Middle frontal gyrus (tissue), 1 donor: ENCODE measurements at regions not wholly inside any gene's neighbourhood (a gene's known extent, or its start where the extent isn't known, plus 50 kb on each side); places are given as distances from the start of the nearest gene placed in this dataset.

Source experiments
- DNase-seq: peaks from one replicate; pipeline ENCODE4 v3.0.0-alpha.2; 2015; ENCODE audit warnings: low spot score; ENCODE audit errors: extremely low spot score

DNA sequence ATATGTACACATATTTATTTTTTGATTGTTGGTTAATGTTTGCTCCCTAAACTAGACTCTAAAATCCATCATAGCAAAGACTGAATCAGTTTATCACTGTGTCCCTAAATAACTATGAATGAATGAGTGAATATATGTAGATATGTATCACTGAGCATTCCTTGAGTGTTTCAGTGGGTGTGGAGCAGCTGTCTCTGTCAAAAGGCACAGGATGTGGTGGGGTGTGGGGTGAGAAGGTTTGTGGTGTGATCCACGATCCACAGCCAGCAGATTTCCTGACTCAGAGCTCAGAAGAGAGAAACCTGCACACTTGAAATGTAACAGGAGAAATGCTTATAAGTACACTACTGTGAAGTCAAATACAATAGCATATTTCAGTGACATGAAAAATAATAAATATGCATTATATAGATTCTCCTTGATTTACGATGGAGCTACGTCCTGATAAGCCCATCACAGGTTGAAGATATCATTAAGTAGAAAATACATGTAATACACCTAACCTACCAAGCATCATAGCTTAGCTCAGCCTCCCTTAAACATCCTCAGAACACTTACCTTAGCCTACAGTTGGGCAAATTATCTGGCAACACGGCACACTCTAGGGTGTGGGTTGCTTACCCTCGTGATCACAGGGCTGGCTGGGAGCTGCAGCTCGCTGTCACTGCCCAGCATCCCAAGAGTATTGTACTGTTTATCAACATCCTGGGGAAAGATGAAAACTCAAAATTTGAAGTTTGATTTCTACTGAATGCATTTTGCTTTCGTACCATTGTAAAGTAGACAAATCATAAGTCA, 287.0 kb downstream of the GAS1 start:
- DNase-seq = peak; percentile 10

DNA sequence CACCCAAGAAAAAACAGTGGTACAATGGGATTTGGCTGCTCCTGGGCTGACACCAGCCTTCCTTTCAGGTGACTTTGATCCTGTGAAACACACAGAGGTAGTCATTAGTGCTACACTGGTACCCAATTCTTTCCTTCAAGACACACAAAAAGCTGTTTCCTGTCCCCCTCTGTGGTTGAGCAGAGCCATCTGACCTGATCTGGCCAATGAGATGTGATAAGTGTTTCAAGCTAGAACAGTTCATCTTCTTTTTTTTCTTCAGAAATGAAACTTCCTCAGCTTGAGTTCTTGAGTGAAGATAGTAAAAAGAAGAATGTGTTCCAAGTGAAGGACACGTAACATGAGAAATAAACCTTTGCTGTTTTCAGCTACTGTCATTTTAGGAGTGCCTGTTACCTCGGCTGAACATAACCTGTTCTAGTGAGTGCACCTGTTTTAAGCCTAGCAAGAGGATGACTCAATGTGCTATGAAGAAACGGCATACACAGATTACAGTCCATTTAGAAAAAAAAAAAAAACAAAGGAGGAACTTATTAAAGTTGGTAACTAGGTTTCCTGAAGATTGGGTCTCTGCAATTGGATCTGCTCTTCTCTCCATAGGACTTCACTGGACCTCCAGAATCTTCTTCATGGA, 287.8 kb downstream of the GAS1 start:
- no peak for DNase-seq

DNA sequence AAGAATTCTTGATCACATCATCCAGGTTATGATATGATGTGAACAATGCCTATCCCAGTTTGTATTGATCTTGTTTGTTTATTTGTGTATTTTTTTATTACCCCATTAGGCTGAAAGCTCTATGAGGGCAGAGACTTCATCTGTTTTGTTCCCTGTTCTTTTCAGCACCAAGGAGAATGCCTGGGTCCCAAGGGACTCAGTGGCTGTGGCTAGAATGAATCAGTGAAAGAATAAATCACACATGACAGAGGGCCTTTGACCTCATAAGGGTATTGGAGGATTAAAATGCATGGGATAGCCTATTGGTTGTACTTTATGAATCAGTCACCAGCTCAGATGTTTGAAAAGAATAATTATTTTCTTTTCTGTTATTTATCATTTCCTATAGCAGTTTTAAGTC, 292.2 kb downstream of the GAS1 start:
- DNase-seq = no peak

DNA sequence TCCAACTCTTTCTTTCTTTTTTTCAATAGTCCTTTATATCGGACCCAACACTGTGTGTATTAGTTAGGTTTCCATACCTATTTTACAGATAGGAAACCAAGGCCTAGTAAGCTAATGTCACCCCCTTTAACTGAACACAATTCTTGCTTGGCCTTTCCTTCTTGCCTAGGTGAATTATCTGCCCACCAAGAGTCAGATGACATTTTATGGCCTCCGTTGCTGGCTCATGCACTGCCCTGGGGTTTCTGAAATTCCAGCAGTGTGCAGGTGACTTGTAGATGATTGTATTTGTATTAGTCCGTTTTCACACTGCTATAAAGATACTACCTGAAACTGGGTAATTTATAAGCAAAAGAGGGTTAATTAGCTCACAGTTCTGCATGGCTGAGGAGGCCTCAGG, 293.8 kb downstream of the GAS1 start:
- DNase-seq = no peak

DNA sequence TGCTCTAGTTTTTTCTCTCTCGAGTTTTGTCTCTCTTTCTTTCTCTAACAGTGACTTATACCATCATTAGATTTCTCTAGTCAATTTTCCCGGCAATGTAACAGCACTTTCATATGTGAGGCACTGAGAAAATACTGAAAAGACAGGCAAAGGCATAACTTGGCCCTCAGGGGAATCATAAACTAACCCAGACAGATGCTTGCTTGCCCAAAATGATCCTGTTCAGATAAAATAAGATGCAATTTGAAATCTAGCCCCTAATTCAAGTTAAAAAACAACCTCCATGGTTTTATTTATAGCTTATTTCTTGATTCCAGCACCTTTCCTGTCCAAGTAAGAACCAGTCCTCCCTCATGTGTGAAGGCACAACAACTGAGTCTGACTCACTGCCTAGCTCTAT, 294.6 kb downstream of the GAS1 start:
- no peak for DNase-seq

DNA sequence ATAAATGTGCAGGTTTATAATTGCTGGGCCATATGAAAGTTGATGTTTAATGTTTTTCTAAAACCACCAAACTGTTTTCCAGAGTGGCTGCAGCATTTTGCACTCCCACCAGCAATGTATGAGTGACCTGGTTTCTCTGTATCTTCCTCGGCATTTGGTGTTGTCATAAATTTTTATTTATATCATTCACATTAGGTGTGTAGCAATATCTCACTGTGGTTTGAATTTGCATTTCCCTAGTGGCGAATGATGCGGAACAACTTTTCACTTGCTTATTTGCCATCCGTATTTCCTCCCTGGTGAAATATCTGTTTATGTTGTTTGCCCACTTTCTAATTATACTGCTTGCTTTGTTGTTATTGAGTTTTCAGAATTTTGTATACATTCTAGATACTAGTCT, 295.7 kb upstream of the TUT7 start:
- no peak for DNase-seq

DNA sequence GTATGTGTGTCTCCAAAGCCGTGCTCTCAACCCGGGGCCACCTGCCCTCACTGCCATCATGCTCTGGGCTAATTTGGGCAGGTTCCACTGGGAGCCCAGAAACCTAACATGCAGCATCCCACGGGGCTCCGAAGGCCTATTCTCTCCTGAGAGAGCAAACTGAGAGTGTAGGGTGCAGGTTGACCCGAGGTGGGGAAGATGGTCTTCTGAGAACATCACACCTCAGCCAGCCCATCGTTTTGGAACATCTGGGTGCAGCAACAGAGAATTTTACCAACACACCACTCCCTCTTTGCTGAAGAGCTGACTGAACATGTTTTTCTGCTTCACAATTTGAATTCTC, 294.6 kb upstream of the TUT7 start:
- DNase-seq = no peak

DNA sequence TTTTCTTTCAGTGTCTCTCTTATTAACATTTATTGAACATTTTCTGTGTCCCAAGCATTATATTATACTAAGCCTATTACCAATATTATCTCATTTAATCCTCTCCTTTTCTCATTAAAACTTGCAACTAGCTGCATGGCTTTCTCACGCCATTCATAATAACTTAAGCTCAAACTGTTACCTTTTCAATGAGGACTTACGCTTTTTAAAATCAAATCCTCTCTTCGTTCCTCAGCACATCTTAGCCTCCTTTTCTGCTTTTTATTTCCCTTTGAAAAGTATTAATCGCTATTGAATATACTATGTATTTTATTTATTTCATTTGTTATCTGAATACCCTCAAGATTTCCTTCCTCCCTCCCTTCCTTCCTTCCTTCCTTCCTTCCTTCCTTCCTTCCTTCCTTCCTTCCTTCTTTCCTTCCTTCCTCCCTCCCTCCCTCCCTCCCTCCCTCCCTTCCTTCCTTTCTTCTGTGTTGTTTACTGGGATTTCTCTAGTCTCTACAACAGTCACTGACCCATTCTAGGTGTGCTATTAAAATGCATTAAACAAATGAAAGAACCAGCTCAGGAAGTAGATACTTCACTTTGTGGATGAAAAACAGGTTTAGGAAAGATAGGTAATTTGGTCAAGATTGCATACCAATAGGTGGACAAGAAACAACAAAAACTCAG, 294.1 kb upstream of the TUT7 start:
- DNase-seq = no peak

DNA sequence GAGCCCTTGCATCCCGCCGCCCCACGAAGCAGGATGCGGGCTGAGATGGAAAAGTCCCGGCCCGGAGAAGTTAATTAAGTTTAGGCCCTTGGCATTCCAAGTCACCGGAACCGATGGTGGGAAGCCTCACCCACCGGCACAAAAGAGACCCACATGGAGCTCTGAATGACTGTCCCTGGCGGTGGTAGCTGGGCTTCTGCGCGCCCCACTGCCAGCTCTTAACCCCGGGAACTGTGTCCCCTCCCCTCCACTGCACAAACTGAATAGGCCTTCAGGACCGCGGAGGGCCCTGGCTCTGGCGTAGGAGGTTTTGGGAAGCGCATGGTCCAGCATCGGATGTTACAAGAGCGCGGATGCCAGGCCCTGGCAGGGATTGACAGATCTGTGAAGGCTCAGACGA, 291.1 kb upstream of the TUT7 start:
- no peak for DNase-seq

DNA sequence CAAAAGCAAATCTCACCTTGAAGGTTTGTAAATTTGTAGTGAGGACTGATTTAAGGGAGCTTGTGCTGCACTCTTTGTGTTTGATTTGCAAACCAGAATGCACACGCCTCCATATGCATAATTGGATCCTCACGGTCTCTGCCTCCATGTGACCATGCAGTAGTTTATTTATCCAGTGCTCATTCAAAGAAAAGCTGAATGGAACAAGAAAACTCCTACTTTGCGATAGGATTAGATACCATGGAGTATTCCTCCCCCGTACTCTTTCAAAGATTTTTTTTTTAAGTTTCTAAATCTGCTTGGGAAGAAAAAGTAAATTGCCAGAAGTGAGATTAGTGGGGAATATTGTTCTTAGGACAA, 290.4 kb upstream of the TUT7 start:
- no peak for DNase-seq

DNA sequence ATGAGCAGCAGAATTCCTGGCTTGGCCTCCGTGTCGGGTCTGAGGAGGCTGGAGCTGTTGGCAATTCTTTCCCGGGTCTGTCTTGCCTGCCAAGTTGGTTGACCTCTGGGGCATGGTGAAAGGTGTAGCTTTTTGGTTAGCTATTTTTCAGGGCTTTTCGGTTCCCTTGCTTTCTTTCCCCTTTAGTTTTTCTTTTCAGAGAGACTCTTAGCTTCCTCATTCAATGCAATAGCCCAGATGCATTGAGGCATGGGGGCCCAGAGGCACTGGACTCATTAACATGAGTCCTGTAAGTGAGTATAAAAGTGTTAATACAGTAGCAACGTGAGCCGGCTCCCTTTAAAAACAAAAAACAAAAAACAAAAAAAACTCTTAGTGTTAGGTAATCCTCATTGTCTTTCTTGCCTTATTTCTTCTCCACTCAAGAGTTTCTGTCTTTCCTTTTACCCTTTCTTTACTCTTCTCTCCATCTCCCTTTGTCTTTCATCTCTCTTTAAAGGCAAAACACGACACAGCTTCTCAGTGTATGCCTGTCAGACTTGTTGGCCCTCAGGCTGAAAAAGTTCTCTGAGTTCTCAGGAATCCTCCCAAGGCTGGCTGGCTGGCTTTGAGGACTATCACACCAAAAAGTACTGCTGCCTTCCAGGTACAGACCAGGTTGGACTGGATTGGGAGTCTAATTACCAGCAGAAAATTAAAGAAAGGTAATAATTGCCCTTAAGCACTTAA, 289.9 kb upstream of the TUT7 start:
- DNase-seq = no peak

DNA sequence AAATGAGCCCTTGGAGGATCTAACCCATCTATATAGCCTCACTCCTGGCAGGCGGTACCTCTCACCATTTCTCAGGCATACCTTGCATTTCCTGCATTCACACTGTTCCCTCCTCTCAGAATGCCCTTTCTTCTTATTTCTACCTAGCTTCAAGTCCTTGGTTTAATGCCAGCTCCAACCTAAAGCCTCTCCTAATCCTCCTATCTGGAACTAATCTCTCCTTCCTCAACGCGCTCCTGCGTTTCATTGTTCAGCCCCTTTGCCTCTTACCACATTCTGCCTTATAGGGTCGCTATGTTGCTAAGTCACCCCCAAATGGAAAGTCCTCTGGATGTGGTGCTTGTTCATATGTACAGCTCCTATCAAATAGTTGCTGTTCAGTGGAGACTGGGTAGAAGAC, 288.5 kb upstream of the TUT7 start:
- no peak for DNase-seq

DNA sequence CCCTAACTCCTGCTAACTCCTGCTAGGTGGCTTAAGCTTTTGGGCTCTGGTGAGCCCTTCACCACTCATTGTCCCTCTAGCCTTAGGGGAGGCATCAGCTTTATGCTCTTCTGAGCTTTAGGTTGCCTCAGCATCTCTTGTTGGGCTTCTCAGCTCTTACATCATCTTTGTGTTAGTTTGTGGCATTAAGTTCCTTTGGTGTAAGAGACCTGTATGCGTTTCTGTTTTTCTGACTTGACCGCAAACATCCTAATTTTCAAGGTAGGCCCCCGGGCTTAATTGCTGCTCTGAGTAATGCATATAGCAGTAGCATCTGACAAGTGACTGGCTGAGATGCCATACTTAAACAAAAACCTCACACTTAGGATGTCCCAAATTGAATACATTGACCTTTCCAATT, 287.8 kb upstream of the TUT7 start:
- no peak for DNase-seq

DNA sequence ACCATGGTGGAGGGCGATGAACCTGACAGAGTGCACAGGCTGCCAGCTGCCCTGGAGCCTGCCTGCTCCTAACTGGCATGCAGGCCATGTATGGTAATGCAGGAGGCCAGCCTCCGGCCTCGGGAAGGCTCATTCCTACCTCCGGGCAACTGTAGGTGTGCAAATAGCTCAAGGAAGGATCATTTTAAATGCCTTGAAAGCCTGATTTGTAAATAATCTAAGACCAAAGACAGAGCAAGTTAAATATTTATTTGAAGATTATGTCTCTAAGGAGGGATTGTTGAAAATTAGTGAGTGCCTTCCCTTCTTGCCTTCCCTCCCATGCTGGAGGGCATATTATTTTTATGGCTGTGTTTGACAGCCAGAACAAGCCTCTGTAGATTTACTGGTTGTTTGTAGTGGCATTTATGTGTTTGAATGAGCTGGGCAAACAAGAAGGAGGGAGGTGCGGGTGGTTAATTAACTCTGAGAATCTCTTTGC, 285.7 kb upstream of the TUT7 start:
- no peak for DNase-seq

DNA sequence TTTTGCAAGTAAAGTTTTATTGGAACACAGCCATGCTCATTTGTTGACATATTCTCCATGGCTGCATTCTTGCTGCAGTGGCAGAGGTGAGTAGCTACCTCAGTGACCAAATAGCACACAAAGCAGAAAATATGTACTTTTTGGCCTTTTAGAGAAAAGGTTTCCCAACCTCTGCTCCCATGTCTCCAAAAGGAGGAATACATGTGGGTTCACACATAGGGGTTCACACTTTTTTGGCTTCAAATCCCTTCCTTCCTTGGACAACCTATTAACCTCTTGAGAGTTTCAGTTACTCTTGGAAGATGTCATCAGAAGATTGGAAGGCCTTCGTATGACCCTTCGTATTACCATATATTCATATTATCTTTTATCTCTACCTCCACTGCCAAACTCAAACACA, 285.1 kb upstream of the TUT7 start:
- no peak for DNase-seq

DNA sequence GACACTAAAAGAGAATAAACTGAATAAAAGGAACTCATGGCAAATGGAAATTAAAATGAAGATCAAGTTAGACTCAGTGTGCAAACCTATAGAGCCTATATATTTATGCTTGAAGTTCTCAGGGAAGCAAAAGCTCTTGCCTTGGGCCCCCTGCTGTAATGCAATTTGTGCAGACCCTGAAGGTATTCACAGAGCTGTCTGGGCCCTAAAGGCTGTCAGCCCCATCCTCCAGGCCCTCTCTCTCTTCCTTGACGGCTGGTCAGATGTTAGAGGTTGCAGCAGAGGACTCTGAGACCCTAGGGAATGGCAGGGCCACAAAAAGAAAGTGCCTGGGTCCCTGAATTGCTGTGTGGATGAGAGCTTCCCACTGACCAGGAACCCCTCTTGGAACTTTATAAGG, 283.9 kb upstream of the TUT7 start:
- DNase-seq = no peak

DNA sequence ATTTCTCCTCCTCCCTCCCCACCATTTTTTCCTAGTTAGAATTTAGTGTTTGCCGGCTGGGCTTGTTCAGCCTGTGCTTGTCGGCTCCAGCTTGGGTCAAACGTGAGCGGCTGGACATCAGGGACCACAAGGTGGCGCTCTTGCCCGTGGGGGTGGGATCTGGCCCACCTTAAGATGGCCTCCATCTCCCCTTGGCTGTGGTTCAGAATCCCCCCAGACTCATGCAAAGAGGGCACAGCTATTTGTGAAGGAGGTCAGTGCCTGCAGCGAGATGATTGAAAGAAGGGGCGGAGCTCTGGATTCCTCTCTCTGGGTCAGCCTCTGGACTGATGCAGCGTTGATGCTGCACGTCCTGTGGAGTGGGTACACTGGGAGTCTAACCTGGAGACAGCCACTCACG, 283.3 kb upstream of the TUT7 start:
- no peak for DNase-seq

DNA sequence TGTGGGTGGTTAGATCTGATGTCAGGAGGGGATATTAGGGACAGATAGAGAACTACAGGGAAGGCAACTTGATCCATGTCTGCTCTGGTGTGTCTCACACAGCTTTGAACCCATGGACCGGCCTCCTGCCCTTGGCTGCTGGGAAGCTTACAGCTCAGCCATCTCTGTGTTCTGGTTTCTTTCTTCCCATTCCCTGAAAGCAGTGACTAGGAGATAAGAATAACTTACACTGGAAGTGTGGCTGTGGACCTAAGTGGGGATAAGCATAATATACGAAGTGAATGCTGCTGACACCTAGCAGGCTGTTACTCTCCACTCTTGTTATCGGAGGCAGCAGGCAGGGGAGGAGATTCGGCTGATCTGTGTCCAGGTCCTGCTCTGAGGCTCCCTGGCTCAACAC, 282.3 kb upstream of the TUT7 start:
- no peak for DNase-seq

DNA sequence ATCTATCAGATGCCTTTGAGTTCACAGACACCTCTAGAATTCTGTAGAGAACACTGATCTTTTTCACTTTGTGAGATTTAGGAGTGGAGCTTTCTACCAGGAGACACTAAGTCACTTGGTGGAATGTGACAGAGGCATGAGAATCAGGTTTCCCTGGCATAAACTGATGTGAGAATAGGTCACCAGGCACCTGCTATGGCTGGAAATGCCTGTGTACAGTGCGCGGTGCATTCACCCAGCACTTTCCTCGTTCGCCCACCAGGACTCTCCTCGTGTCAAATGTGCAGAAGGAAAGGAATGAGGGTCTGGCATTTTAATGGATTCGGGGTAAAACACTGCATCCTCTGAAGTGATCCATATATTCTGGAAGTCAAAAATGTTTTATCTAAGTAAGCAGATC, 281.8 kb upstream of the TUT7 start:
- DNase-seq = no peak

DNA sequence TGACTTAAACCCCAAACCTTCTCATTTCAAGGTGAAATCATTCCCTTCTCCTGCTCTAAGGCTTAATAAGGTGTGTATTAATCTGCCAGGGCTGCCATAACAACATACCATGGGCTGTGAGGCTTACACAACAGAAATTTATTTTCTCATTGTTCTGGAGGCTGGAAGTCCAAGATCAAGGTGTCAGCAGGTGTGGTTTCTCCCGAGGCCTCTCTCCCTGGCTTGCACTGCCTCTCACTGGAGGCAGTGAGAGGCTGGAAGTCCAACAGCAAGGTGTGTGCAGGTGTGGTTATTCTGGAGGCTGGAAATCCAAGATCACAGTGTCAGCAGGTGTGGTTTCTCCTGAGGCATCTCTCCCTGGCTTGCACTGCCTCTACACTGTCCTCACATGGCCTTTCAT, 280.3 kb upstream of the TUT7 start:
- no peak for DNase-seq

DNA sequence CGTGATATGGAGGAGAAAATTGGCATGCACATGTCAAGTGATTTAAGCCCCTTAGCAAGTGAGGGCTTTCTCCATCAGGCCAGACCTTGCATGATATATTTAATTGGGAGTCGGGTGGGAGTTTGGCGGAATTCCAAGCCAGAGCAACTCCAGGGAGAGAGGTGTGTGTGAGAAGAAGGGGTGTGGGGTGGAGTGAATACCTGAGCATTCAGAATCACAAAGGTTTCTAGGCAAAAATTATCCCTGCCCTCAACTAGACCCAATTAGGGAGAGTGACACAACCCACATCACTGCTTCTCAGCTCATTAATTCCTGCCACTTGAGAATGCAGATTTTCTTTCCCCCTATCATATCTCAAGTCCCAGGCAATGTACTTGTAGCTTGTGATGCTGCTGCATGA, 279.7 kb upstream of the TUT7 start:
- DNase-seq = no peak

DNA sequence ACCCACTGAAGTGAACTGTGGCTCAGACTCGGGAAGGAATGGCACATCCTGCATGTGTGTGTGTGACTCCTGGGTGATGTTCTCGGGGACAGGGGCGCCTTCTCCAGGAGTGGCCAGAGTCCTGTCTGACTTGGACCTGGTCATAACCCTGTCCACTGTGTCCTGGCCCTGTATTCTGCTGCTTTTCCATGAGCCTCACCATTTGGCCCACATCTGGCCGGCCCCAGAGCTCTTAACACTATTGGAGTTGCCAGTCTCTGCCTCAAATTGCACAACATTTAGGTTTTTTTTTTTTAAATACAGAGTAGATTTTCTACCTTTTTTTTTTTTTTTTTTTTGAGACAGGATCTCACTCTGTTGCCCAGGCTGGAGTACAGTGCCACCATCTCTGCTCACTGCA, 278.3 kb upstream of the TUT7 start:
- no peak for DNase-seq
